ENCODE measurements at regions not wholly inside any gene's neighbourhood (a gene's known extent, or its start where the extent isn't known, plus 50 kb on each side); places are given as distances from the start of the nearest gene placed in this dataset.
A peak's percentile ranks its signal among the peaks of the same experiment; 100 is the strongest.

- no peaks in the 10 kb centered on the region for H3K27me3 ChIP-seq (ENCODE audit: low read length)
- H3F3A ChIP-seq (ENCODE audit: low read length, unreplicated experiment): no peaks in the 10 kb centered on the region
- no TSS peak for BruUV-seq (replicated peaks)
- no peak for DNase-seq
- no peak for ATAC-seq
- no peaks in the 10 kb centered on the region for H3K36me3 ChIP-seq (ENCODE audit: low read depth, low read length)
- H3K9ac ChIP-seq (ENCODE audit: low read length): no peak overlapping the region
- no peaks in the 10 kb centered on the region for H3K9me3 ChIP-seq (ENCODE audit: low read length)
- H3K79me2 ChIP-seq (ENCODE audit: low read length): no peaks in the 10 kb centered on the region
- H4K20me1 ChIP-seq (ENCODE audit: low read length): no peaks in the 10 kb centered on the region
- TF ChIP-seq EZH2 (IDR thresholded peaks at IDR 0.05; ENCODE audit: low read length, unreplicated experiment) (no peak), CTCF (conservative IDR thresholded peaks at IDR 0.05; ENCODE audit: low read depth, low read length) (no peak), EZH2phosphoT487 (IDR thresholded peaks at IDR 0.05; ENCODE audit: borderline replicate concordance, low read length) (no peak)
- H3K4me1 ChIP-seq (ENCODE audit: insufficient read depth, low read length): no peaks in the 10 kb centered on the region
- no peak overlapping the region for H2AFZ ChIP-seq (ENCODE audit: low read length)
- intact Hi-C loops (cut with micrococcal nuclease): no loop called here
- ChIA-PET CTCF (no interaction called here), POLR2A (ENCODE audit: unreplicated experiment) (no interaction called here)
- no peaks in the 10 kb centered on the region for H3K9me2 ChIP-seq (replicated peaks; ENCODE audit: low read length)
- no peak overlapping the region for H3K27ac ChIP-seq (ENCODE audit: low read length)
- no peak overlapping the region for H3K4me3 ChIP-seq (ENCODE audit: low read length)
- no peak overlapping the region for H3K4me2 ChIP-seq (ENCODE audit: low read length)
Observed at GRCh38 chr16:6195966-6196365, 1098.4 kb upstream of the EEF2KMT start.

GRCh38 chr16:6193718-6194117 is 1096.1 kb upstream of the EEF2KMT start:
- CTCF ChIA-PET: no interaction called here
- H3K9me3 ChIP-seq (ENCODE audit: low read length): no peaks in the 10 kb centered on the region
- H3K9ac ChIP-seq (ENCODE audit: low read length): no peak overlapping the region

GRCh38 chr16:6192984-6193383 is 1095.4 kb upstream of the EEF2KMT start:
- Histone ChIP-seq H3K4me1 (ENCODE audit: insufficient read depth, low read length) (no peaks in the 10 kb centered on the region), H3K4me3 (ENCODE audit: low read length) (no peak overlapping the region), H3F3A (ENCODE audit: low read length, unreplicated experiment) (no peaks in the 10 kb centered on the region), H3K4me2 (ENCODE audit: low read length) (no peak overlapping the region), H3K9me3 (ENCODE audit: low read length) (no peaks in the 10 kb centered on the region), H3K27me3 (ENCODE audit: low read length) (no peaks in the 10 kb centered on the region), H3K79me2 (ENCODE audit: low read length) (no peaks in the 10 kb centered on the region), H3K9ac (ENCODE audit: low read length) (no peak overlapping the region), H3K36me3 (ENCODE audit: low read depth, low read length) (no peaks in the 10 kb centered on the region), H2AFZ (ENCODE audit: low read length) (no peak overlapping the region), H3K9me2 (replicated peaks; ENCODE audit: low read length) (no peaks in the 10 kb centered on the region), H4K20me1 (ENCODE audit: low read length) (no peaks in the 10 kb centered on the region), H3K27ac (ENCODE audit: low read length) (no peak overlapping the region)
- TF ChIP-seq EZH2 (IDR thresholded peaks at IDR 0.05; ENCODE audit: low read length, unreplicated experiment) (no peak), EZH2phosphoT487 (IDR thresholded peaks at IDR 0.05; ENCODE audit: borderline replicate concordance, low read length) (no peak), CTCF (conservative IDR thresholded peaks at IDR 0.05; ENCODE audit: low read depth, low read length) (no peak)
- intact Hi-C loops (cut with micrococcal nuclease): no loop called here
- ChIA-PET POLR2A (ENCODE audit: unreplicated experiment) (no interaction called here), CTCF (no interaction called here)
- DNase-seq (no peak), ATAC-seq (no peak)
- BruUV-seq (replicated peaks): no TSS peak

More at GRCh38 chr16:6193718-6194117, 1096.1 kb upstream of the EEF2KMT start:
- no peaks in the 10 kb centered on the region for H3K36me3 ChIP-seq (ENCODE audit: low read depth, low read length)
- no peaks in the 10 kb centered on the region for H3F3A ChIP-seq (ENCODE audit: low read length, unreplicated experiment)
- no peaks in the 10 kb centered on the region for H3K9me2 ChIP-seq (replicated peaks; ENCODE audit: low read length)
- DNase-seq (peak; percentile 1), ATAC-seq (no peak)
- H3K27ac ChIP-seq (ENCODE audit: low read length): no peak overlapping the region
- no peaks in the 10 kb centered on the region for H3K4me1 ChIP-seq (ENCODE audit: insufficient read depth, low read length)
- no peak overlapping the region for H2AFZ ChIP-seq (ENCODE audit: low read length)
- H3K27me3 ChIP-seq (ENCODE audit: low read length): no peaks in the 10 kb centered on the region
- POLR2A ChIA-PET (ENCODE audit: unreplicated experiment): no interaction called here
- no peak for TF ChIP-seq CTCF (conservative IDR thresholded peaks at IDR 0.05; ENCODE audit: low read depth, low read length)
- no peaks in the 10 kb centered on the region for H4K20me1 ChIP-seq (ENCODE audit: low read length)
- no peaks in the 10 kb centered on the region for H3K79me2 ChIP-seq (ENCODE audit: low read length)
- BruUV-seq (replicated peaks): no TSS peak
- no peak overlapping the region for H3K4me2 ChIP-seq (ENCODE audit: low read length)
- intact Hi-C loops (cut with micrococcal nuclease): no loop called here
- H3K4me3 ChIP-seq (ENCODE audit: low read length): no peak overlapping the region
